Occipital lobe (tissue), 2 donors: ENCODE measurements at regions not wholly inside any gene's neighbourhood (a gene's known extent, or its start where the extent isn't known, plus 50 kb on each side); places are given as distances from the start of the nearest gene placed in this dataset.

Experiments used
- DNase-seq: peaks from one replicate; lab custom pipeline; 2025; lab: John Stamatoyannopoulos, UW
- small RNA-seq: library from RNA; depleted of rRNA; stranded (forward); fragments of <200 nt; gene quantifications from one replicate; pipeline ENCODE3, GENCODE V24; 2014

GRCh38 chr1:116322752-116323405 lies 50.2 kb upstream of the ATP1A1 start:
- DNase-seq: no peak

Small RNA genes lying in the stretch of these regions (small RNA-seq; reads per million reads assigned to genes)
- gene RF00012: 0.12 reads per million
